ENCODE measurements at regions not wholly inside any gene's neighbourhood (a gene's known extent, or its start where the extent isn't known, plus 50 kb on each side); places are given as distances from the start of the nearest gene placed in this dataset.

DNA sequence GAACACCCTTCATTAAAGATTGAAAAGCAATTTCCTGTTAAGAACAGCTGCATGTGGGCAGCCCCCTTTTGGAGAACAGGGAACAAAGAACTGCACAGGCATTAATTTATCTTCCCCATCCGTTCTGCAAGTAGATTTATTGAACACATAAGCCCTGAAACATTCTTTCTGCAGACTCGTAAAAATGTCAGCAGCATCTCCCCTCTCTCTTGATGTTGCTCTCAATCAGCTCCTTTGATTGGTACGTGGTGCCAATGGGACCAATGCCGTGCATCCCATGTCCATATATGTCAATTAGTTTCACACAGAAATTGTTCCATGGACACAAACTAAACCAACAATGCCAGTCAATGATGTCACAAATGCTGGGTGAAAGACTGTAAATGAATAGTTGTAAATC lies 228.5 kb upstream of the RASGEF1B start:
- no peaks in the 10 kb centered on the region for H3K4me1 Mint-ChIP-seq (ENCODE audit: insufficient read depth, unreplicated experiment)
- H3K27me3 Mint-ChIP-seq (ENCODE audit: insufficient read depth, unreplicated experiment): no peaks in the 10 kb centered on the region
- TF ChIP-seq, protein P1, sequence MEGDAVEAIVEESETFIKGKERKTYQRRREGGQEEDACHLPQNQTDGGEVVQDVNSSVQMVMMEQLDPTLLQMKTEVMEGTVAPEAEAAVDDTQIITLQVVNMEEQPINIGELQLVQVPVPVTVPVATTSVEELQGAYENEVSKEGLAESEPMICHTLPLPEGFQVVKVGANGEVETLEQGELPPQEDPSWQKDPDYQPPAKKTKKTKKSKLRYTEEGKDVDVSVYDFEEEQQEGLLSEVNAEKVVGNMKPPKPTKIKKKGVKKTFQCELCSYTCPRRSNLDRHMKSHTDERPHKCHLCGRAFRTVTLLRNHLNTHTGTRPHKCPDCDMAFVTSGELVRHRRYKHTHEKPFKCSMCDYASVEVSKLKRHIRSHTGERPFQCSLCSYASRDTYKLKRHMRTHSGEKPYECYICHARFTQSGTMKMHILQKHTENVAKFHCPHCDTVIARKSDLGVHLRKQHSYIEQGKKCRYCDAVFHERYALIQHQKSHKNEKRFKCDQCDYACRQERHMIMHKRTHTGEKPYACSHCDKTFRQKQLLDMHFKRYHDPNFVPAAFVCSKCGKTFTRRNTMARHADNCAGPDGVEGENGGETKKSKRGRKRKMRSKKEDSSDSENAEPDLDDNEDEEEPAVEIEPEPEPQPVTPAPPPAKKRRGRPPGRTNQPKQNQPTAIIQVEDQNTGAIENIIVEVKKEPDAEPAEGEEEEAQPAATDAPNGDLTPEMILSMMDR (IDR thresholded peaks at IDR 0.05; ENCODE audit: unreplicated experiment): no peak
- ChIA-PET POLR2A (no interaction called here), CTCF (interaction anchor here (0.6 to 0.9 kb wide), 2 partner anchors 19 to 144 kb away, joined by 3 read pairs; no protein-coding TSS in a partner anchor)
- H3K9me3 Mint-ChIP-seq (ENCODE audit: unreplicated experiment): no peaks in the 10 kb centered on the region
- intact Hi-C loops (cut with micrococcal nuclease): no loop called here
- BruUV-seq (replicated peaks): no TSS peak
- H3K27ac Mint-ChIP-seq (ENCODE audit: low read depth, unreplicated experiment): no peak overlapping the region
- no peak overlapping the region for H3K4me3 Mint-ChIP-seq (ENCODE audit: unreplicated experiment)
- no peaks in the 10 kb centered on the region for H3K36me3 Mint-ChIP-seq (ENCODE audit: insufficient read depth, unreplicated experiment)
- DNase-seq (ENCODE audit: unreplicated experiment): no peak

DNA sequence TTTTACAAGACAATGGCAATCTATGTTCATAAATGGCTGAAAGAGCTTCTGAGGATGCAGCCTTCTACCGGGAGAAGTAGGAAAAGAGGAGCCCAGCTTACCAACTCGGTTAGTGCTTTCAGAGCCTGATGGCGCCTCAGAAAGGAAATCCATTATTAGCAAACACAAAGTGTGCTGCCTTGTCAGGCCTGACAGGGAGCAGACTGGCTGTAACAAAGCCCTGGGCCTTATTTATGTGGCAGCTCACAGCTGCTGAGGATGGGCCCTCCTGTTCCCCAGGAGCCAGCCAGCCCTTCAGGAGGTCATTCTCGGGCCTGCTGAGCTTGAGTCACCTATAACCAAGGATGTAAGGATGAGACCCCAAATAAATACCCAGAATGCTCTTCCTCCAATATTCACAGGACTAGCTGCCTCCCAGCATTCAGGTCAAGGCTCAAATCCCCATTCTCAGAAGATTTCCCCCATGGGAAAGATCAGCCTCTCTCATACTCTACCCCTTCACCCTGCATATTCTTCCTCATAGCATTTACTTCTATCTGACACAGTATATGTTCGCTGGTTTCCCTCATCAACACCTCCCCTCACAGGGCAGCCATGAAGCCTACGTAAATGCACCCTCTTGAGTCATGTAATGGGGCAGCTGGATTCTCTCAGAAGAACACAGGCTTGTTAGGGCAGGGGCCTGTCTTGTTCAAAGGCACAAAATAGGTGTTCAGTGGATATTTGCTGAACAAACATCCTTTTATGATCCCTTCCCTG lies 227.0 kb upstream of the RASGEF1B start:
- H3K36me3 Mint-ChIP-seq (ENCODE audit: insufficient read depth, unreplicated experiment): no peaks in the 10 kb centered on the region

DNA sequence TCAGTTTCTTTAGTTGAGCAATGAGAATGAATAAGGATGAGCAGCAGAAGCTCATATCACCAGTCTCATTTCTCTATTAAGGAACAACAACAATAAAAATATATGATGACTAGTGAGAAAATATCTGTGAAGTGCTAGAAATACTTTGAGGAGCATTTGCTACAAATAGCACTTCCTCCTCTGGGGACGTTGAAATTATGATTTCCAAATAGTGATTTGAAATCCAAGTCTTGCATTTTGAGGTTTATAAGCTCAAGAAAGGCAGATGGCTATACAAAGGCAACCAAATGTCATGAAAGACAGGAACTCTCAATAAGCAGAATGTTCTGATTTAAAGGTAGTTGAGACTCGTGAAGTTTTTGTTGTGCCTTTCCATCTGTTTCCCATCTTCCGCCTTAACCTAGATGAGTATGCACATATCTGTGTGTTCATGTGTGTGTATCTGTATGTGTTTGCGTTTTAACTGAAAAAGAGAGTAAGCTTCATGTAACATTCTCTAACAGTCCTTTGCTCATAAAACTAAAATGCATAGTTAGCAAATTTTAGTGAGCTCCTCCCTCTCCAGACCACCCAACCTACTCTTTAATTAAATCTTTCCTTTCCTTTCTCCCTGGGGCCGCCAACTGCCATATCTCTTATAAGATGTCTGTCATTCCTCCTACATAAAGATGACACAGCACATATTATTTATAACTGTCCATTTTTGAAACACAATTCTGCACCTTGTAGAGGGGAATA lies 222.6 kb upstream of the RASGEF1B start:
- H3K9me3 Mint-ChIP-seq (ENCODE audit: unreplicated experiment): no peaks in the 10 kb centered on the region
- ChIA-PET CTCF (interaction anchor here (0.6 to 0.7 kb wide), 2 partner anchors 11 to 165 kb away, joined by 3 to 4 read pairs; no protein-coding TSS in a partner anchor), POLR2A (no interaction called here)
- BruUV-seq (replicated peaks): no TSS peak
- TF ChIP-seq, protein P1 (IDR thresholded peaks at IDR 0.05; ENCODE audit: unreplicated experiment): no peak
- no peak for DNase-seq (ENCODE audit: unreplicated experiment)
- H3K36me3 Mint-ChIP-seq (ENCODE audit: insufficient read depth, unreplicated experiment): no peaks in the 10 kb centered on the region
- no peaks in the 10 kb centered on the region for H3K4me1 Mint-ChIP-seq (ENCODE audit: insufficient read depth, unreplicated experiment)
- H3K27me3 Mint-ChIP-seq (ENCODE audit: insufficient read depth, unreplicated experiment): no peaks in the 10 kb centered on the region
- intact Hi-C loops (cut with micrococcal nuclease): no loop called here
- no peak overlapping the region for H3K27ac Mint-ChIP-seq (ENCODE audit: low read depth, unreplicated experiment)
- no peak overlapping the region for H3K4me3 Mint-ChIP-seq (ENCODE audit: unreplicated experiment)

More for the DNA sequence above, 227.0 kb upstream of the RASGEF1B start:
- intact Hi-C loops (cut with micrococcal nuclease): no loop called here
- Mint-ChIP-seq H3K27me3 (ENCODE audit: insufficient read depth, unreplicated experiment) (no peaks in the 10 kb centered on the region), H3K9me3 (ENCODE audit: unreplicated experiment) (no peaks in the 10 kb centered on the region), H3K4me3 (ENCODE audit: unreplicated experiment) (no peak overlapping the region), H3K27ac (ENCODE audit: low read depth, unreplicated experiment) (no peak overlapping the region), H3K4me1 (ENCODE audit: insufficient read depth, unreplicated experiment) (no peaks in the 10 kb centered on the region)
- POLR2A ChIA-PET: interaction anchor here (0.5 kb wide), 1 partner anchor 352 kb away, joined by 5 read pairs; no protein-coding TSS in a partner anchor
- BruUV-seq (replicated peaks): no TSS peak
- CTCF ChIA-PET: no interaction called here
- TF ChIP-seq, protein P1 (IDR thresholded peaks at IDR 0.05; ENCODE audit: unreplicated experiment): no peak
- DNase-seq (ENCODE audit: unreplicated experiment): no peak

DNA sequence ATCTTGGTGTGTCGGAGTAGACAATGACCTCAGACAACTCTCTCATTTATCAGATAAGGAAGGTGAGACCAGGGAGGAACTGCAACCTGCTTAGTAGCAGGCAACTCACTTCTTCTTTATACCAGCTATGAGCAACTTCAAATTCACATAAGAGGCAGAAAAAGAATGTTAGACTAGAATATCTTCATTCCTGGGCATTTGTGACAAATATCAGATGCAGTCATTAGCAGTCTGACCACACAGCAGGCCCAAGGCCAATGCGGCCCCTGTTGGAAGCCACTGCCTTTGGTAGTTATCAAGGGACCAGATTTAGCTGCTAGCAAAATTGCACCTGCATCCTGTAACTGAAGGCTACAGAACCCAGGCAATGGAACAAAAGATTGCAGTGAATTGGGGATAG lies 219.2 kb upstream of the RASGEF1B start:
- intact Hi-C loops (cut with micrococcal nuclease): no loop called here
- no peak for DNase-seq (ENCODE audit: unreplicated experiment)
- Mint-ChIP-seq H3K4me3 (ENCODE audit: unreplicated experiment) (no peak overlapping the region), H3K36me3 (ENCODE audit: insufficient read depth, unreplicated experiment) (no peaks in the 10 kb centered on the region), H3K27ac (ENCODE audit: low read depth, unreplicated experiment) (no peak overlapping the region), H3K9me3 (ENCODE audit: unreplicated experiment) (no peaks in the 10 kb centered on the region), H3K4me1 (ENCODE audit: insufficient read depth, unreplicated experiment) (no peaks in the 10 kb centered on the region), H3K27me3 (ENCODE audit: insufficient read depth, unreplicated experiment) (no peaks in the 10 kb centered on the region)
- no TSS peak for BruUV-seq (replicated peaks)
- TF ChIP-seq, protein P1 (IDR thresholded peaks at IDR 0.05; ENCODE audit: unreplicated experiment): no peak
- POLR2A ChIA-PET: no interaction called here
- CTCF ChIA-PET: interaction anchor here (1.2 kb wide), 1 partner anchor 11 kb away, joined by 3 read pairs; no protein-coding TSS in a partner anchor
